GM23338 (cell line): ENCODE measurements at regions not wholly inside any gene's neighbourhood (a gene's known extent, or its start where the extent isn't known, plus 50 kb on each side); places are given as distances from the start of the nearest gene placed in this dataset.

ENCODE experiments used
- ATAC-seq: fragments of 200-7000 bp; cut with Tn5 transposase; 3 replicates; pipeline ENCODE4 v1.9.1; 2020
- DNase-seq: peaks from one replicate; pipeline ENCODE4 v3.0.0-alpha.2; 2015; ENCODE audit warnings: low spot score
- H2AFZ ChIP-seq: fragments of 200-600 bp; sonication (generic); 2 replicates; pipeline ENCODE4 v1.8.0; 2016; ENCODE audit warnings: antibody characterized with exemption, mild to moderate bottlenecking, moderate library complexity
- H3F3A ChIP-seq: fragments of 200-600 bp; sonication (generic); replicated peaks from 2 replicates; pipeline ENCODE4 v1.8.0; 2017; ENCODE audit warnings: antibody characterized with exemption, mixed run types, low read depth
- H3K27ac ChIP-seq: fragments of 200-600 bp; sonication (generic); 2 replicates; pipeline ENCODE4 v1.6.1; 2016; ENCODE audit warnings: low read depth
- H3K27me3 ChIP-seq: fragments of 200-600 bp; sonication (generic); 2 replicates; pipeline ENCODE4 v1.8.0; 2016; ENCODE audit warnings: mild to moderate bottlenecking, mixed run types, moderate library complexity; ENCODE audit not compliant: insufficient read depth
- H3K36me3 ChIP-seq: fragments of 200-600 bp; sonication (generic); 2 replicates; pipeline ENCODE4 v1.8.0; 2016; ENCODE audit warnings: mild to moderate bottlenecking; ENCODE audit not compliant: insufficient read depth
- H3K4me1 ChIP-seq: fragments of 200-600 bp; sonication (generic); 2 replicates; pipeline ENCODE4 v1.8.0; 2016; ENCODE audit warnings: mild to moderate bottlenecking, moderate library complexity; ENCODE audit not compliant: insufficient read depth
- H3K4me2 ChIP-seq: fragments of 200-600 bp; sonication (generic); 2 replicates; pipeline ENCODE4 v1.7.1; 2017; ENCODE audit warnings: mixed run types
- H3K4me3 ChIP-seq: fragments of 200-600 bp; sonication (generic); 2 replicates; pipeline ENCODE4 v1.6.1; 2016; ENCODE audit warnings: mixed run types
- H3K79me2 ChIP-seq: fragments of 200-600 bp; sonication (generic); replicated peaks from 2 replicates; pipeline ENCODE4 v1.8.0; 2017; ENCODE audit warnings: mild to moderate bottlenecking; ENCODE audit not compliant: insufficient read depth
- H3K9me2 ChIP-seq: fragments of 200-600 bp; sonication (generic); 2 replicates; pipeline ENCODE4 v1.8.0; 2017; ENCODE audit not compliant: insufficient read depth
- H4K20me1 ChIP-seq: fragments of 200-600 bp; sonication (generic); replicated peaks from 2 replicates; pipeline ENCODE4 v1.8.0; 2017; ENCODE audit warnings: mild to moderate bottlenecking; ENCODE audit not compliant: insufficient read depth
- H3K27ac Mint-ChIP-seq: 2 replicates; pipeline ENCODE4 v1.8.0; 2020; ENCODE audit warnings: inconsistent platforms, mild to moderate bottlenecking, moderate library complexity, mixed read lengths
- H3K27me3 Mint-ChIP-seq: 3 replicates; pipeline ENCODE4 v1.8.0; 2022; ENCODE audit warnings: low read depth, mild to moderate bottlenecking, moderate library complexity, mixed read lengths, inconsistent platforms; ENCODE audit not compliant: insufficient read depth, poor library complexity
- H3K36me3 Mint-ChIP-seq: 3 replicates; pipeline ENCODE4 v1.8.0; 2021; ENCODE audit warnings: low read depth, mild to moderate bottlenecking, inconsistent platforms, moderate library complexity, mixed read lengths
- H3K4me1 Mint-ChIP-seq: 3 replicates; pipeline ENCODE4 v1.8.0; 2020; ENCODE audit warnings: mild to moderate bottlenecking, inconsistent platforms, mixed read lengths
- H3K4me3 Mint-ChIP-seq: 3 replicates; pipeline ENCODE4 v1.8.0; 2021; ENCODE audit warnings: moderate library complexity, mild to moderate bottlenecking, inconsistent platforms, mixed read lengths
- H3K9me3 Mint-ChIP-seq: 3 replicates; pipeline ENCODE4 v1.8.0; 2020; ENCODE audit warnings: moderate library complexity, mild to moderate bottlenecking, inconsistent platforms, mixed read lengths
- EZH2phosphoT487 ChIP-seq: fragments of 200-600 bp; sonication (generic); IDR thresholded peaks from one replicate; pipeline ENCODE4 v1.8.1; 2018; ENCODE audit warnings: antibody characterized with exemption; ENCODE audit not compliant: unreplicated experiment
- NANOG ChIP-seq: IDR thresholded peaks from 2 replicates; pipeline ENCODE4 v1.6.1; 2016; ENCODE audit warnings: antibody characterized with exemption, borderline replicate concordance
- POLR2AphosphoS5 ChIP-seq: IDR thresholded peaks from 2 replicates; pipeline ENCODE4 v1.6.1; 2016; ENCODE audit warnings: antibody characterized with exemption, low read depth
- STAT1 ChIP-seq: IDR thresholded peaks from one replicate; pipeline ENCODE4 v1.6.1; 2016; ENCODE audit warnings: antibody characterized with exemption; ENCODE audit not compliant: unreplicated experiment
- ZNF114 ChIP-seq: fragments of 250-450 bp; sonication (Bioruptor Pico); IDR thresholded peaks from 2 replicates; pipeline ENCODE4 v1.5.0; 2020; ENCODE audit warnings: mild to moderate bottlenecking, moderate library complexity
- TF ChIP-seq, protein P1 (sequence below): fragments of 250-450 bp; sonication (Bioruptor Pico); IDR thresholded peaks from 2 replicates; pipeline ENCODE4 v1.5.0; 2020; ENCODE audit warnings: mild to moderate bottlenecking, moderate library complexity
- TF ChIP-seq, protein P2 (sequence below): IDR thresholded peaks from 2 replicates; pipeline ENCODE4 v1.6.1; 2016; ENCODE audit warnings: antibody characterized with exemption

DNA sequence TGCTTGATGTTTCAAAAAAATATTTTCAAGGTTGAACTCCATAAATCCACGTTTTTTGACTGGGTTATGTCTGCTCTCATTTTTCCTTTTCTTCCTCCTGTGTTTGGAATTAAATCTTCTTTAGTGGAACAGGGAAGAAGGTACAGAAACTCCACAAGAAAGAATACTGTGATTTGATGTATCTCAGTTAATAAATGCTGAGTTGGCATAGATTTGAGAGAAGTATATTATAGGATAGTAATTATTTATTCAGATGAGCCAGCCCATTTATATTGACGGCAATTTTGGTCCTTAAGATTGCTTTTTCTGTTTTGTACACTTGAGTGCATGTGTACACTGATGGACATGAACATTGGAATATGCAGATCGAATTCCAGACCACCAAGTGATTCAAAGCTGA, 481.4 kb downstream of the PSAT1 start:
- H3K9me2 ChIP-seq: no peaks in the 10 kb centered on the region
- no peak overlapping the region for H3K27ac ChIP-seq
- Mint-ChIP-seq H3K4me1 (peaks cover 48% of the 10 kb centered on the region), H3K36me3 (no peaks in the 10 kb centered on the region), H3K27ac (no peak overlapping the region), H3K9me3 (no peaks in the 10 kb centered on the region), H3K27me3 (peaks cover 4% of the 10 kb centered on the region), H3K4me3 (no peak overlapping the region)
- DNase-seq (no peak), ATAC-seq (no peak)
- no peaks in the 10 kb centered on the region for H3K36me3 ChIP-seq
- H4K20me1 ChIP-seq: no peaks in the 10 kb centered on the region
- no peak overlapping the region for H3K4me3 ChIP-seq
- no peaks in the 10 kb centered on the region for H3K79me2 ChIP-seq
- no peak overlapping the region for H2AFZ ChIP-seq
- no peaks in the 10 kb centered on the region for H3K27me3 ChIP-seq
- H3K4me1 ChIP-seq: peaks cover 33% of the 10 kb centered on the region
- H3K4me2 ChIP-seq: no peak overlapping the region
- TF ChIP-seq, protein P1, sequence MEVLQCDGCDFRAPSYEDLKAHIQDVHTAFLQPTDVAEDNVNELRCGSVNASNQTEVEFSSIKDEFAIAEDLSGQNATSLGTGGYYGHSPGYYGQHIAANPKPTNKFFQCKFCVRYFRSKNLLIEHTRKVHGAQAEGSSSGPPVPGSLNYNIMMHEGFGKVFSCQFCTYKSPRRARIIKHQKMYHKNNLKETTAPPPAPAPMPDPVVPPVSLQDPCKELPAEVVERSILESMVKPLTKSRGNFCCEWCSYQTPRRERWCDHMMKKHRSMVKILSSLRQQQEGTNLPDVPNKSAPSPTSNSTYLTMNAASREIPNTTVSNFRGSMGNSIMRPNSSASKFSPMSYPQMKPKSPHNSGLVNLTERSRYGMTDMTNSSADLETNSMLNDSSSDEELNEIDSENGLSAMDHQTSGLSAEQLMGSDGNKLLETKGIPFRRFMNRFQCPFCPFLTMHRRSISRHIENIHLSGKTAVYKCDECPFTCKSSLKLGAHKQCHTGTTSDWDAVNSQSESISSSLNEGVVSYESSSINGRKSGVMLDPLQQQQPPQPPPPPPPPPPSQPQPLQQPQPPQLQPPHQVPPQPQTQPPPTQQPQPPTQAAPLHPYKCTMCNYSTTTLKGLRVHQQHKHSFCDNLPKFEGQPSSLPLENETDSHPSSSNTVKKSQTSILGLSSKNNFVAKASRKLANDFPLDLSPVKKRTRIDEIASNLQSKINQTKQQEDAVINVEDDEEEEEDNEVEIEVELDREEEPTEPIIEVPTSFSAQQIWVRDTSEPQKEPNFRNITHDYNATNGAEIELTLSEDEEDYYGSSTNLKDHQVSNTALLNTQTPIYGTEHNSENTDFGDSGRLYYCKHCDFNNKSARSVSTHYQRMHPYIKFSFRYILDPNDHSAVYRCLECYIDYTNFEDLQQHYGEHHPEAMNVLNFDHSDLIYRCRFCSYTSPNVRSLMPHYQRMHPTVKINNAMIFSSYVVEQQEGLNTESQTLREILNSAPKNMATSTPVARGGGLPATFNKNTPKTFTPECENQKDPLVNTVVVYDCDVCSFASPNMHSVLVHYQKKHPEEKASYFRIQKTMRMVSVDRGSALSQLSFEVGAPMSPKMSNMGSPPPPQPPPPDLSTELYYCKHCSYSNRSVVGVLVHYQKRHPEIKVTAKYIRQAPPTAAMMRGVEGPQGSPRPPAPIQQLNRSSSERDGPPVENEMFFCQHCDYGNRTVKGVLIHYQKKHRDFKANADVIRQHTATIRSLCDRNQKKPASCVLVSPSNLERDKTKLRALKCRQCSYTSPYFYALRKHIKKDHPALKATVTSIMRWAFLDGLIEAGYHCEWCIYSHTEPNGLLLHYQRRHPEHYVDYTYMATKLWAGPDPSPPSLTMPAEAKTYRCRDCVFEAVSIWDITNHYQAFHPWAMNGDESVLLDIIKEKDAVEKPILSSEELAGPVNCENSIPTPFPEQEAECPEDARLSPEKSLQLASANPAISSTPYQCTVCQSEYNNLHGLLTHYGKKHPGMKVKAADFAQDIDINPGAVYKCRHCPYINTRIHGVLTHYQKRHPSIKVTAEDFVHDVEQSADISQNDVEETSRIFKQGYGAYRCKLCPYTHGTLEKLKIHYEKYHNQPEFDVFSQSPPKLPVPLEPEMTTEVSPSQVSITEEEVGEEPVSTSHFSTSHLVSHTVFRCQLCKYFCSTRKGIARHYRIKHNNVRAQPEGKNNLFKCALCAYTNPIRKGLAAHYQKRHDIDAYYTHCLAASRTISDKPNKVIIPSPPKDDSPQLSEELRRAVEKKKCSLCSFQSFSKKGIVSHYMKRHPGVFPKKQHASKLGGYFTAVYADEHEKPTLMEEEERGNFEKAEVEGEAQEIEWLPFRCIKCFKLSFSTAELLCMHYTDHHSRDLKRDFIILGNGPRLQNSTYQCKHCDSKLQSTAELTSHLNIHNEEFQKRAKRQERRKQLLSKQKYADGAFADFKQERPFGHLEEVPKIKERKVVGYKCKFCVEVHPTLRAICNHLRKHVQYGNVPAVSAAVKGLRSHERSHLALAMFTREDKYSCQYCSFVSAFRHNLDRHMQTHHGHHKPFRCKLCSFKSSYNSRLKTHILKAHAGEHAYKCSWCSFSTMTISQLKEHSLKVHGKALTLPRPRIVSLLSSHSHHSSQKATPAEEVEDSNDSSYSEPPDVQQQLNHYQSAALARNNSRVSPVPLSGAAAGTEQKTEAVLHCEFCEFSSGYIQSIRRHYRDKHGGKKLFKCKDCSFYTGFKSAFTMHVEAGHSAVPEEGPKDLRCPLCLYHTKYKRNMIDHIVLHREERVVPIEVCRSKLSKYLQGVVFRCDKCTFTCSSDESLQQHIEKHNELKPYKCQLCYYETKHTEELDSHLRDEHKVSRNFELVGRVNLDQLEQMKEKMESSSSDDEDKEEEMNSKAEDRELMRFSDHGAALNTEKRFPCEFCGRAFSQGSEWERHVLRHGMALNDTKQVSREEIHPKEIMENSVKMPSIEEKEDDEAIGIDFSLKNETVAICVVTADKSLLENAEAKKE (CRISPR knock-in tag): no peak
- no peak for TF ChIP-seq NANOG
- TF ChIP-seq, protein P2, sequence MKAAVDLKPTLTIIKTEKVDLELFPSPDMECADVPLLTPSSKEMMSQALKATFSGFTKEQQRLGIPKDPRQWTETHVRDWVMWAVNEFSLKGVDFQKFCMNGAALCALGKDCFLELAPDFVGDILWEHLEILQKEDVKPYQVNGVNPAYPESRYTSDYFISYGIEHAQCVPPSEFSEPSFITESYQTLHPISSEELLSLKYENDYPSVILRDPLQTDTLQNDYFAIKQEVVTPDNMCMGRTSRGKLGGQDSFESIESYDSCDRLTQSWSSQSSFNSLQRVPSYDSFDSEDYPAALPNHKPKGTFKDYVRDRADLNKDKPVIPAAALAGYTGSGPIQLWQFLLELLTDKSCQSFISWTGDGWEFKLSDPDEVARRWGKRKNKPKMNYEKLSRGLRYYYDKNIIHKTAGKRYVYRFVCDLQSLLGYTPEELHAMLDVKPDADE: no peak
- no peaks in the 10 kb centered on the region for H3F3A ChIP-seq

DNA sequence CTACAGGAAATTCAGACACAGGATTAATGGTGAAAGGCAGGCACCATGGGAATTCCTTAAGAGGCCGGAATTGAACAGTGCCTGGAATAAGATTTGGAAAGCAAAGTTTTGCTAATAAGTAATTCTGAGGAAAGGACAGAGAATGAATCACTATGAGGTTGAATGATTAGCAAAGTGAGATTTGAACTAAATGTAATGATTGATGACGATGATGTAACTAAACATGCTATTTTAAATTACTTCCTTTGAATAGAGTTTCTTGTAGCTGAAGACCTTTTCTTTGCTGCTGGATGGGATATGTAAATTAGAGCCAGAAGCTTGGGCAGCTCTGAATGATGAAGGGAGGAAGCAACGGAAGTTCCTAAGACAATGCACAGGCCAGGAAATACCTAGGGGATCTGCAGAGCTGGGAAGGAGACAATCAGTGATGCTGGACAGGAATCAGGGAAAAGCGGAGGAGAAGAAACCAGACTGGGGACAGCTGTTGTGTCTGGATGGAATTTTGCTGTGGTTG, 482.0 kb downstream of the PSAT1 start:
- ATAC-seq: no peak
- no peak overlapping the region for H3K27ac ChIP-seq

More for the DNA sequence above, 482.0 kb downstream of the PSAT1 start:
- Histone ChIP-seq H3K9me2 (no peaks in the 10 kb centered on the region), H3K4me1 (peaks cover 33% of the 10 kb centered on the region), H3K36me3 (no peaks in the 10 kb centered on the region), H2AFZ (no peak overlapping the region), H3K4me3 (no peak overlapping the region), H3K4me2 (no peak overlapping the region), H3K79me2 (no peaks in the 10 kb centered on the region), H3F3A (no peaks in the 10 kb centered on the region), H3K27me3 (no peaks in the 10 kb centered on the region), H4K20me1 (no peaks in the 10 kb centered on the region)
- H3K27me3 Mint-ChIP-seq: peaks cover 4% of the 10 kb centered on the region
- H3K9me3 Mint-ChIP-seq: no peaks in the 10 kb centered on the region
- no peak overlapping the region for H3K4me3 Mint-ChIP-seq
- DNase-seq: no peak
- TF ChIP-seq ZNF114 (CRISPR knock-in tag) (no peak), EZH2phosphoT487 (no peak), STAT1 (no peak), POLR2AphosphoS5 (no peak)
- H3K4me1 Mint-ChIP-seq: peaks cover 48% of the 10 kb centered on the region
- H3K36me3 Mint-ChIP-seq: no peaks in the 10 kb centered on the region
- H3K27ac Mint-ChIP-seq: no peak overlapping the region
